ENCODE measurements at regions not wholly inside any gene's neighbourhood (a gene's known extent, or its start where the extent isn't known, plus 50 kb on each side); places are given as distances from the start of the nearest gene placed in this dataset.

GRCh38 chr13:72617186-72617585 lies 110.2 kb downstream of the MZT1 start:
- TF ChIP-seq, protein P1, sequence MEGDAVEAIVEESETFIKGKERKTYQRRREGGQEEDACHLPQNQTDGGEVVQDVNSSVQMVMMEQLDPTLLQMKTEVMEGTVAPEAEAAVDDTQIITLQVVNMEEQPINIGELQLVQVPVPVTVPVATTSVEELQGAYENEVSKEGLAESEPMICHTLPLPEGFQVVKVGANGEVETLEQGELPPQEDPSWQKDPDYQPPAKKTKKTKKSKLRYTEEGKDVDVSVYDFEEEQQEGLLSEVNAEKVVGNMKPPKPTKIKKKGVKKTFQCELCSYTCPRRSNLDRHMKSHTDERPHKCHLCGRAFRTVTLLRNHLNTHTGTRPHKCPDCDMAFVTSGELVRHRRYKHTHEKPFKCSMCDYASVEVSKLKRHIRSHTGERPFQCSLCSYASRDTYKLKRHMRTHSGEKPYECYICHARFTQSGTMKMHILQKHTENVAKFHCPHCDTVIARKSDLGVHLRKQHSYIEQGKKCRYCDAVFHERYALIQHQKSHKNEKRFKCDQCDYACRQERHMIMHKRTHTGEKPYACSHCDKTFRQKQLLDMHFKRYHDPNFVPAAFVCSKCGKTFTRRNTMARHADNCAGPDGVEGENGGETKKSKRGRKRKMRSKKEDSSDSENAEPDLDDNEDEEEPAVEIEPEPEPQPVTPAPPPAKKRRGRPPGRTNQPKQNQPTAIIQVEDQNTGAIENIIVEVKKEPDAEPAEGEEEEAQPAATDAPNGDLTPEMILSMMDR (IDR thresholded peaks at IDR 0.05 in 2 of 3, conservative IDR thresholded peaks at IDR 0.05 in 1 of 3; ENCODE audit: control insufficient read depth in 2 of 3, extremely low read depth in 1 of 3, insufficient read depth in 1 of 3, low read depth in 3 of 3, low read length in 3 of 3) = no peak
- TF ChIP-seq ZNF384 (IDR thresholded peaks at IDR 0.05; ENCODE audit: borderline replicate concordance, low read depth, low read length) = no peak
- TF ChIP-seq NFIC (IDR thresholded peaks at IDR 0.05; ENCODE audit: low read depth, low read length) = no peak
- TF ChIP-seq SMC3 (IDR thresholded peaks at IDR 0.05; ENCODE audit: borderline replicate concordance, low read length) = no peak
- no peak for TF ChIP-seq SRF (IDR thresholded peaks at IDR 0.05; ENCODE audit: low read depth in 2 of 2, low read length in 2 of 2)
- no peak for TF ChIP-seq NR2F1 (conservative IDR thresholded peaks at IDR 0.05)
- TF ChIP-seq SREBF2 (IDR thresholded peaks at IDR 0.05; ENCODE audit: low read length) = no peak
- TF ChIP-seq EED (IDR thresholded peaks at IDR 0.05; ENCODE audit: low read depth) = no peak
- TF ChIP-seq POLR2A (IDR thresholded peaks at IDR 0.05; ENCODE audit: low read depth, low read length) = no peak
- no peak for TF ChIP-seq POLR2AphosphoS5 (IDR thresholded peaks at IDR 0.05; ENCODE audit: low read length)
